ENCODE measurements at regions not wholly inside any gene's neighbourhood (a gene's known extent, or its start where the extent isn't known, plus 50 kb on each side); places are given as distances from the start of the nearest gene placed in this dataset.

- H3K27ac Mint-ChIP-seq, result no peak overlapping the region
- TF ChIP-seq CTCF (conservative IDR thresholded peaks at IDR 0.05), result no peak
- no peaks in the 10 kb centered on the region for H3K4me1 Mint-ChIP-seq (ENCODE audit: unreplicated experiment)
- H3K4me3 Mint-ChIP-seq, result no peak overlapping the region
- no peaks in the 10 kb centered on the region for H3K36me3 Mint-ChIP-seq
- DNase-seq (ENCODE audit: extremely low spot score, unreplicated experiment), result peak; percentile 29
- H3K9me3 Mint-ChIP-seq, result no peaks in the 10 kb centered on the region
- H3K27me3 Mint-ChIP-seq, result peaks cover 3% of the 10 kb centered on the region
Measured at GRCh38 chr14:94679106-94679810, 67.1 kb downstream of the SERPINA3 start.

- no peak overlapping the region for H3K4me3 Mint-ChIP-seq
- H3K36me3 Mint-ChIP-seq, result no peaks in the 10 kb centered on the region
- H3K9me3 Mint-ChIP-seq, result no peaks in the 10 kb centered on the region
- H3K27ac Mint-ChIP-seq, result no peak overlapping the region
- peak; percentile 56 for DNase-seq (ENCODE audit: extremely low spot score, unreplicated experiment)
- no peaks in the 10 kb centered on the region for H3K4me1 Mint-ChIP-seq (ENCODE audit: unreplicated experiment)
- peaks cover 3% of the 10 kb centered on the region for H3K27me3 Mint-ChIP-seq
- TF ChIP-seq CTCF (conservative IDR thresholded peaks at IDR 0.05), result no peak
Measured at GRCh38 chr14:94677747-94678146, 65.6 kb downstream of the SERPINA3 start.

- Mint-ChIP-seq H3K9me3 (no peaks in the 10 kb centered on the region), H3K27me3 (peaks cover 3% of the 10 kb centered on the region), H3K27ac (no peak overlapping the region), H3K36me3 (no peaks in the 10 kb centered on the region), H3K4me1 (ENCODE audit: unreplicated experiment) (peaks cover under 1% of the 10 kb centered on the region), H3K4me3 (no peak overlapping the region)
- TF ChIP-seq CTCF (conservative IDR thresholded peaks at IDR 0.05), result no peak
- DNase-seq (ENCODE audit: extremely low spot score, unreplicated experiment), result peak; percentile 13
Measured at GRCh38 chr14:94677213-94677612, 65.0 kb downstream of the SERPINA3 start.

- Mint-ChIP-seq H3K4me3 (no peak overlapping the region), H3K36me3 (no peaks in the 10 kb centered on the region), H3K27ac (no peak overlapping the region), H3K9me3 (no peaks in the 10 kb centered on the region), H3K4me1 (ENCODE audit: unreplicated experiment) (peaks cover 4% of the 10 kb centered on the region), H3K27me3 (peaks cover 3% of the 10 kb centered on the region)
- peak; percentile 25 for DNase-seq (ENCODE audit: extremely low spot score, unreplicated experiment)
- no peak for TF ChIP-seq CTCF (conservative IDR thresholded peaks at IDR 0.05)
Measured at GRCh38 chr14:94676495-94677185, 64.4 kb downstream of the SERPINA3 start.

- DNase-seq (ENCODE audit: extremely low spot score, unreplicated experiment), result peak; percentile 10
- Mint-ChIP-seq H3K9me3 (no peaks in the 10 kb centered on the region), H3K27me3 (no peaks in the 10 kb centered on the region), H3K4me3 (no peak overlapping the region), H3K4me1 (ENCODE audit: unreplicated experiment) (peaks cover 4% of the 10 kb centered on the region), H3K27ac (no peak overlapping the region), H3K36me3 (no peaks in the 10 kb centered on the region)
- TF ChIP-seq CTCF (conservative IDR thresholded peaks at IDR 0.05), result no peak
Measured at GRCh38 chr14:94675036-94675435, 62.8 kb downstream of the SERPINA3 start.
